Upper lobe of right lung (tissue), 1 donor: ENCODE measurements at regions not wholly inside any gene's neighbourhood (a gene's known extent, or its start where the extent isn't known, plus 50 kb on each side); places are given as distances from the start of the nearest gene placed in this dataset.
A peak's percentile ranks its signal among the peaks of the same experiment; 100 is the strongest.

Experiments used
- ATAC-seq: fragments of 200-7000 bp; cut with Tn5 transposase; one replicate; pipeline ENCODE4 v1.9.1; 2020; ENCODE audit warnings: mild to moderate bottlenecking, moderate library complexity
- DNase-seq: peaks from one replicate; pipeline ENCODE4 v3.0.0-alpha.2; 2020
- H3K27ac ChIP-seq: fragments of 200-600 bp; one replicate; pipeline ENCODE4 v1.8.0; 2022
- H3K27me3 ChIP-seq: fragments of 200-600 bp; one replicate; pipeline ENCODE4 v1.8.0; 2022; ENCODE audit warnings: mild to moderate bottlenecking
- H3K36me3 ChIP-seq: fragments of 200-600 bp; one replicate; pipeline ENCODE4 v1.8.0; 2022
- H3K4me1 ChIP-seq: fragments of 200-600 bp; one replicate; pipeline ENCODE4 v1.8.0; 2022
- H3K4me3 ChIP-seq: fragments of 200-600 bp; one replicate; pipeline ENCODE4 v1.8.0; 2022; ENCODE audit warnings: mild to moderate bottlenecking
- H3K9me3 ChIP-seq: fragments of 200-600 bp; one replicate; pipeline ENCODE4 v1.8.0; 2022
- CTCF ChIP-seq: fragments of 200-600 bp; IDR thresholded peaks from one replicate; pipeline ENCODE4 v1.8.0; 2022; ENCODE audit warnings: antibody characterized with exemption
- intact Hi-C: fragments of 100-400 bp; cut with DNase I; formaldehyde crosslinking; loops from one replicate; pipeline ENCODE4 v1.11.0; 2022
- donor health status: DM: no; HTN: yes; CAD: no; lungs with severe emphysema.

DNA sequence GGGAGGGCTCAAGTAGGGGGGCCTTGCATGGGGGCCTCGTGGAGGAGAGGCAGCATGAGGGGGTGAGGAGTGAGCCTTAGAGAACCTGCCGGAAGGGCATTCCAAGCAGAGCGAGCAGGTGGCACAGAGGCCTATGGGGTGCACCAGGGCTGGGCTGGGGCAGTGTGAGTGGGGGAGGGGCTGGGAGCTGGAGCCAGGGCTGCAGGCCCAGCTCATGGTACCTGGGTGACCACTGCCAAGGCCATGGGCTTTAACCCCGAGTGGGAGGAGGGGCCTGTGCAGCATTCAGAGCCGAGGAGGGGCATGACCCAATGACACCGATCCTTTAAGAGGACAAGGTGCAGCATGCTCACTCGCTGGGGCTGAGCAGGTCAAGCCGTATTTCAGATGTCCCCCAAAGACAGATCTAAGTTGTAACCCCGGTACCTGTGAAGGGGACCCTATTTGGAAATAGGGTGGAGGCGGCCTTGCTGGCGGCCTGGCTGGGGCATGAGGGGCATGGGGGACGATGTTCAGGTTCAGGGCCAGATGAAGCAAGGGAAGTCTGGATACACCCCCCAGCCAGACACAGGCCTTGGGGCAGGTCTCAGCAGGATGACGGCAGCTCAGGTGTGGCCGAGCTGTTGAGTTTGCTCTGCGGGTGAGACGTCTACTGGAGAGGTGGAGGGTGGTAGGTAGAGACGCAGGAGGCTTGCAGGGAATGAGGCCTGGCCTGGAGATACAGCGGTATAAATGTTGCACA is 137.0 kb downstream of the CPZ start:
- intact Hi-C loops: no loop called here
- no peak for TF ChIP-seq CTCF
- no peaks in the 10 kb centered on the region for H3K9me3 ChIP-seq
- H3K27me3 ChIP-seq: peaks cover 10% of the 10 kb centered on the region
- no peaks in the 10 kb centered on the region for H3K36me3 ChIP-seq
- ATAC-seq: no peak
- no peak overlapping the region for H3K27ac ChIP-seq
- no peak overlapping the region for H3K4me3 ChIP-seq
- DNase-seq: peak; percentile 49
- H3K4me1 ChIP-seq: no peaks in the 10 kb centered on the region

DNA sequence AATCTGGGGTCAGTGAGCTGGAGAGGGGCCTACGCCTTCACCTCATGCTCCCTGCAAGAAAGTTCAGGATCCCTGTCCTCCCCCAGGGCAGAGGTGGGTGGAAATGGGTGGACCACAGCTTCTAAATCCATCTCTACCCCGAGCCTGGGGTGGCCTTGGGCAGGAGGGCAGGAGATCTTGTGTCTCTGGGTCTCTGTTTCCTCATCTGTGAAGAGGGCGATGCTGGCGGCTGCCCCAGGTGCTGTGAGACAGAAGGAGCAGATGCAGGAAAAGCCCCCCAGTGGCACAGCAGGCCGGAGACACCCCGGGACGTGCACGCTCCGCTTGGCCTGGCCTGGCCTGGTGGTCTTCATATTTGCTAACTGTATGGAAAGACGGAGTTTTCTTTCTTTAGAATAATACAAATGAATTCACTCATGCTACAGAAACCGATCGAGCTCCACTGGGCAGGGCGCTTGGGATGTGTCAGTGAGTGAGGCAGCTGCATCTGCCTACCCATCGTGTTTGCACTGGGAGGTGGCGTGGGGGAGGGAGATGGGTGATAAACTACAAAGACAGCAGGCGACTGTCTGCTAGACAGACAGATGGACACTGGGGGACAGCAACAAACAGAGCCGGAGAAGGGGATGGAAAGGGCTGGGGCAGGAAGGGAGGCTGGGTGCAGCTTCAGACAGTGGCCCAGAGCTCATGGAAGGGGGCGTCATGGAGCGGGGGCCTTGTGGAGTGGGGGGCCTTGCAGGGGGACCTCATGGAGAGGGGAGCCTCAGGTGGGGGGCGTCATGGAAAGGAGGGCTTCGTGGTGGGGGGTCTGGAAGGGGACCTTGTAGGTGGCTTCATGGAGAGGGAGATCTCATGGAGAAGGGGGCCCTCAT is 136.2 kb downstream of the CPZ start:
- Histone ChIP-seq H3K27ac (no peak overlapping the region), H3K27me3 (peaks cover 10% of the 10 kb centered on the region), H3K36me3 (no peaks in the 10 kb centered on the region), H3K4me1 (no peaks in the 10 kb centered on the region), H3K4me3 (no peak overlapping the region), H3K9me3 (no peaks in the 10 kb centered on the region)
- no peak for TF ChIP-seq CTCF
- intact Hi-C loops: no loop called here
- ATAC-seq (no peak), DNase-seq (peak; percentile 47)

DNA sequence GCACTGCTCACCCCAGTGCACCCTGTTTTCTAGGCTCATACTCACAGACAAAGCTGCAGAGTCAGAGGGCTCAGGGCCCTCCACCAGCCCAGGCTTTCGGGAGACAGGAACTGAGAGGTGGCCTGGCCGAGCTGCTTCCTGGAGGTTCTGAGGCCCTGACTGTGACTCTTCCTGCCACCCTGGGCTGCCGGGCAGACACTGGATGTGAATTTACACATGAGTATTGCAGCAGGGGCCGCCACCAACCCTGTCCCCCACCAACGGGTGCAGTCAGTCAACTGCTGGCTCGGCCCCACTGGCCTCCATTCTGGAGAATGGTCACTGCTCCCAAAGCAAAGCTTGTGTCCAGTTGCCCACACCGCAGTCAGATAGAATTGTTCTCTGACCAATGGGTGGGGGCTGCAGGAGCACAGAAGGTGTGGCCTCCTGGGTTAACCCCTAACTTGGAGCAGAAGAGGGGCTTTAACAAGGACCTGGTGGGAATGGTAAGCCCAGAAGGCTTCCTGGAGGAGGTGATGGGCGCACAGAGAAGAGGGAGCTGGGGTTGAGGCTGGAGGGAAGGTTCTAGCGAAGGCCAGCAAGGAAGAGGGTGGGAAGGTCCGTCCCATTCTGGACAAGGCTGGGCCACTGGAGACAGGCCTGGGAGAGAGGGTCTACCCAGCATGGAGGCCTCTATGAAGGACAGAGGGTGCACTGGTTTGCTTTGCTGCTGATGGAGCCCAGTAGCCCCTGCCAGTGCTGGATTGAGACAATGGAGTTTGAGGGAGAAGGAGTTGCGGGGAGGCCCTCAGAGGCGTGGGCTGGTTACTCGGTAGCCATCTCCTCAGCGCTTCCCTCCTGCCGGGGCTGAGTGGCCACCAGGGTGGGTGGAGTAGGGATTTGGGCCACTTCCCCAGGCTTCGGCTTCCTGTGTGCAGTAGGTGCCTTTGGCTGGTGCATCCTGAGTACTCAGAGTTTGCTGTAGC is 135.3 kb downstream of the CPZ start:
- intact Hi-C loops: no loop called here
- H3K9me3 ChIP-seq: no peaks in the 10 kb centered on the region
- TF ChIP-seq CTCF: no peak
- peaks cover 10% of the 10 kb centered on the region for H3K27me3 ChIP-seq
- no peak overlapping the region for H3K27ac ChIP-seq
- H3K4me3 ChIP-seq: no peak overlapping the region
- H3K36me3 ChIP-seq: no peaks in the 10 kb centered on the region
- ATAC-seq: no peak
- no peaks in the 10 kb centered on the region for H3K4me1 ChIP-seq
- DNase-seq: peak; percentile 59

DNA sequence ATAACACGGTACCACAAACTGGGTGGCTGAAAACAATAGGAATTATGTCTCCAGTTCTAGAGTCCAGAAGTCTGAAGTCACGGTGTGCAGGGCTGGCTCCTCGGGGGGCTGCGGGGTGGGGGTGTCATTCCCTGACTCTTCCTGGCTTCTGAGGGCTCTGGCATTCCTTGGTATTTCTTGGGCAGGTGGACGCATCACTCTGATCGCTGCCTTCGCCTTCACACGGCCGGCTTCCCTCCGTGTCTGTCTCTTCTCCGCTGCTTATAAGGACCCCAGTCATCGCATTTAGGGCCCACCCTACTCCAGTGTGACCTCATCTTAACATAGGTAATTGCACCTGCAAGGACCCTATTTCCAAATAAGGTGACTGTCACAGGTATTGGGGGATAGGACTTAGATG is 134.6 kb downstream of the CPZ start:
- no peak overlapping the region for H3K27ac ChIP-seq
- DNase-seq: peak; percentile 29
- H3K27me3 ChIP-seq: peaks cover 10% of the 10 kb centered on the region
- H3K4me1 ChIP-seq: no peaks in the 10 kb centered on the region
- no peak for TF ChIP-seq CTCF
- H3K36me3 ChIP-seq: no peaks in the 10 kb centered on the region
- H3K9me3 ChIP-seq: no peaks in the 10 kb centered on the region
- intact Hi-C loops: no loop called here
- ATAC-seq: no peak
- H3K4me3 ChIP-seq: no peak overlapping the region

GRCh38 chr4:8726344-8726851 is 133.8 kb downstream of the CPZ start:
- Histone ChIP-seq H3K9me3 (no peaks in the 10 kb centered on the region), H3K4me1 (no peaks in the 10 kb centered on the region), H3K4me3 (no peak overlapping the region), H3K27me3 (peaks cover 10% of the 10 kb centered on the region), H3K36me3 (no peaks in the 10 kb centered on the region), H3K27ac (no peak overlapping the region)
- ATAC-seq (no peak), DNase-seq (peak; percentile 32)
- intact Hi-C loops: no loop called here
- no peak for TF ChIP-seq CTCF
